ENCODE measurements at regions not wholly inside any gene's neighbourhood (a gene's known extent, or its start where the extent isn't known, plus 50 kb on each side); places are given as distances from the start of the nearest gene placed in this dataset.

- H3K36me3 ChIP-seq (ENCODE audit: control insufficient read depth, insufficient read depth, low read length) = no peaks in the 10 kb centered on the region
- no peak overlapping the region for H3K9ac ChIP-seq (ENCODE audit: low read depth, low read length)
- no peaks in the 10 kb centered on the region for H3K27me3 ChIP-seq (ENCODE audit: control insufficient read depth, insufficient read depth, low read length)
- no peak overlapping the region for H3K4me3 ChIP-seq (ENCODE audit: low read depth, low read length)
- no peaks in the 10 kb centered on the region for H3K9me3 ChIP-seq (ENCODE audit: control insufficient read depth, insufficient read depth, low read length)
- H3K4me1 ChIP-seq (ENCODE audit: control insufficient read depth, insufficient read depth, low read length) = no peaks in the 10 kb centered on the region
Measured at GRCh38 chr3:72299823-72300222, 514.9 kb upstream of the PROK2 start.

GRCh38 chr3:72299321-72299802 is 514.4 kb upstream of the PROK2 start:
- Histone ChIP-seq H3K4me1 (ENCODE audit: control insufficient read depth, insufficient read depth, low read length) (no peaks in the 10 kb centered on the region), H3K4me3 (ENCODE audit: low read depth, low read length) (no peak overlapping the region), H3K27me3 (ENCODE audit: control insufficient read depth, insufficient read depth, low read length) (no peaks in the 10 kb centered on the region), H3K9me3 (ENCODE audit: control insufficient read depth, insufficient read depth, low read length) (no peaks in the 10 kb centered on the region), H3K36me3 (ENCODE audit: control insufficient read depth, insufficient read depth, low read length) (no peaks in the 10 kb centered on the region), H3K9ac (ENCODE audit: low read depth, low read length) (no peak overlapping the region)

DNA sequence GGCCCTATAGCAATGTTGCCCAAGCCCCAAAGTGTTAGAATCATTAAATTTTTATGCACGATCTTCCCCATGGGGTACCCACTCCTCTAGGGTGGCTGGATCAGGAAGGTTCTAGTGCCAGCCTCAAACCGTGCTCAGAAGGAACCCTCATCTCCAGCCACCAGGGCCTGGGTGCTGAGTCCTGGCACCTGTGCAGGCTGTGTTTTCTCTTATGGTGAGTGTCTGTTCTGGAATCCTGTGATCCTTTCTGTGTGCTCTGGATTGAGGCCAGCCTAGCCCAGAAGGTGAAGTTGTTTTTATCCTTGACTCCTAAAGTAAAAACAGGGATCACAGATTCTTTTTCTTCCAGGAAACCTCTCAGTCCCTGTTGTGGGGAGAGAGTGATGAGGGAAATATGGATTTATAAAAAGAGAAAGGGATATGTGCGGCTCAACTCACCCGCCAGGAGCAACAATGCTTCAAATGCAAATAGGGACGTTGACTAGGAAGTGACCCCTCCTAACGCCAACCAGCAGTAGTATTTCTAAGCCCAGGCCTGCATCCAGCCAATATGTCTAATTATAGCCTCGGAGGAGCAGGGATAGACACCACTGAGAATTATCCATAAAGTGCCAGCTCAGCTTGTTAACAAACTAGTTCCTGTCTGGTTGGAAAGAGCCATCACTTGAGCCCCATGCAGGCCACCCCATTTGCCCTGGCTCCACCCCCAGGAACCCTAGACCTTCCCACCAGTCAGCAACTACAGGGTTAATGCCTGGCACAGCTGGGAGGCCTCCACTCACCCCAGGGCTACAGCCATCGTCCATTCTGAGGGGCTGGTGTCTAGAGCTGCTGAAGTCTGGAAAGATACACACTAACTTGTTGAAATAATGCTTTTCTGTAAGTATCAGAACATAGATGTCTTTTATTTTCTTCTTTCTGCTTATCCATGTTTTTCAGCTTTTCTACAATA is 513.5 kb upstream of the PROK2 start:
- H3K36me3 ChIP-seq (ENCODE audit: control insufficient read depth, insufficient read depth, low read length) = no peaks in the 10 kb centered on the region
- no peaks in the 10 kb centered on the region for H3K27me3 ChIP-seq (ENCODE audit: control insufficient read depth, insufficient read depth, low read length)
- no peaks in the 10 kb centered on the region for H3K9me3 ChIP-seq (ENCODE audit: control insufficient read depth, insufficient read depth, low read length)
- H3K9ac ChIP-seq (ENCODE audit: low read depth, low read length) = no peak overlapping the region
- H3K4me1 ChIP-seq (ENCODE audit: control insufficient read depth, insufficient read depth, low read length) = no peaks in the 10 kb centered on the region
- H3K4me3 ChIP-seq (ENCODE audit: low read depth, low read length) = no peak overlapping the region

- Histone ChIP-seq H3K27me3 (ENCODE audit: control insufficient read depth, insufficient read depth, low read length) (no peaks in the 10 kb centered on the region), H3K4me1 (ENCODE audit: control insufficient read depth, insufficient read depth, low read length) (no peaks in the 10 kb centered on the region), H3K9me3 (ENCODE audit: control insufficient read depth, insufficient read depth, low read length) (no peaks in the 10 kb centered on the region), H3K4me3 (ENCODE audit: low read depth, low read length) (no peak overlapping the region), H3K36me3 (ENCODE audit: control insufficient read depth, insufficient read depth, low read length) (no peaks in the 10 kb centered on the region), H3K9ac (ENCODE audit: low read depth, low read length) (no peak overlapping the region)
Measured at GRCh38 chr3:72297481-72297880, 512.5 kb upstream of the PROK2 start.

DNA sequence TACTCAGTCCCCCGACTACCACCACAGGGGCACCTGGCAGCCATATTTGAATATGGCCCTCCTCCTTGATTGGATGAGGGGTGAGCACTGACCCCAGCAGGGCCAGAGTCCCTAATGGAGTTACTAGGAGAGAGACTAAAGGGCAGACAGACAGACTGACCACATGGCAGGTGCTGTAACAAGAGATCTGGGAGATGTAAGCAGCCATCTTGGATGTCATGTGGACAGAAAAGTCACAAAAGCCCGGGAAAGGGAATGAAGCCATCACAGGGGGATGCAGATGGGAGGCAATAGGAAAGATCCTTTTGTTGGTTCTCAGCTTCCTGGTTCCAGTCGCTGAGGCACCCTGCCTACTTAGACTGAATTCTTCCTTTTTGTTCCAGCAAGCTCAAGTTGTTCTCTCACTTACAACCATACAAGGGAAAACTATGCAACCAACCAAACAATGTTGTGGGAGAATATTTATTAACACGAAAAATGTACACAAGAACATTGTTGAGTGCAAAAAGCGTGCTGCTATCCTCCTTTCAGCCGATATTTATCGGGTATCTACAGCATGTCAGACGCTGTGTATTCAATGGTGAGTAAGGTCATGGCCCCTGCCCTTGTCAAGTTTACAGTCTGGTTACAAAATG is 511.6 kb upstream of the PROK2 start:
- no peak overlapping the region for H3K9ac ChIP-seq (ENCODE audit: low read depth, low read length)
- H3K4me3 ChIP-seq (ENCODE audit: low read depth, low read length) = no peak overlapping the region
- no peaks in the 10 kb centered on the region for H3K36me3 ChIP-seq (ENCODE audit: control insufficient read depth, insufficient read depth, low read length)
- H3K27me3 ChIP-seq (ENCODE audit: control insufficient read depth, insufficient read depth, low read length) = no peaks in the 10 kb centered on the region
- H3K4me1 ChIP-seq (ENCODE audit: control insufficient read depth, insufficient read depth, low read length) = no peaks in the 10 kb centered on the region
- H3K9me3 ChIP-seq (ENCODE audit: control insufficient read depth, insufficient read depth, low read length) = no peaks in the 10 kb centered on the region

GRCh38 chr3:72295962-72296450 is 511.1 kb upstream of the PROK2 start:
- Histone ChIP-seq H3K4me3 (ENCODE audit: low read depth, low read length) (no peak overlapping the region), H3K4me1 (ENCODE audit: control insufficient read depth, insufficient read depth, low read length) (no peaks in the 10 kb centered on the region), H3K9ac (ENCODE audit: low read depth, low read length) (no peak overlapping the region), H3K9me3 (ENCODE audit: control insufficient read depth, insufficient read depth, low read length) (no peaks in the 10 kb centered on the region), H3K36me3 (ENCODE audit: control insufficient read depth, insufficient read depth, low read length) (no peaks in the 10 kb centered on the region), H3K27me3 (ENCODE audit: control insufficient read depth, insufficient read depth, low read length) (no peaks in the 10 kb centered on the region)

GRCh38 chr3:72295276-72295961 is 510.5 kb upstream of the PROK2 start:
- Histone ChIP-seq H3K4me1 (ENCODE audit: control insufficient read depth, insufficient read depth, low read length) (no peaks in the 10 kb centered on the region), H3K27me3 (ENCODE audit: control insufficient read depth, insufficient read depth, low read length) (no peaks in the 10 kb centered on the region), H3K9me3 (ENCODE audit: control insufficient read depth, insufficient read depth, low read length) (no peaks in the 10 kb centered on the region), H3K9ac (ENCODE audit: low read depth, low read length) (no peak overlapping the region), H3K4me3 (ENCODE audit: low read depth, low read length) (no peak overlapping the region), H3K36me3 (ENCODE audit: control insufficient read depth, insufficient read depth, low read length) (no peaks in the 10 kb centered on the region)

- no peaks in the 10 kb centered on the region for H3K36me3 ChIP-seq (ENCODE audit: control insufficient read depth, insufficient read depth, low read length)
- no peak overlapping the region for H3K9ac ChIP-seq (ENCODE audit: low read depth, low read length)
- H3K27me3 ChIP-seq (ENCODE audit: control insufficient read depth, insufficient read depth, low read length) = peaks cover 2% of the 10 kb centered on the region
- H3K4me1 ChIP-seq (ENCODE audit: control insufficient read depth, insufficient read depth, low read length) = no peaks in the 10 kb centered on the region
- no peaks in the 10 kb centered on the region for H3K9me3 ChIP-seq (ENCODE audit: control insufficient read depth, insufficient read depth, low read length)
- no peak overlapping the region for H3K4me3 ChIP-seq (ENCODE audit: low read depth, low read length)
Measured at GRCh38 chr3:72290859-72291638, 506.1 kb upstream of the PROK2 start.

GRCh38 chr3:72289692-72290071 is 504.7 kb upstream of the PROK2 start:
- Histone ChIP-seq H3K4me3 (ENCODE audit: low read depth, low read length) (no peak overlapping the region), H3K9me3 (ENCODE audit: control insufficient read depth, insufficient read depth, low read length) (no peaks in the 10 kb centered on the region), H3K9ac (ENCODE audit: low read depth, low read length) (no peak overlapping the region), H3K27me3 (ENCODE audit: control insufficient read depth, insufficient read depth, low read length) (peaks cover 2% of the 10 kb centered on the region), H3K4me1 (ENCODE audit: control insufficient read depth, insufficient read depth, low read length) (no peaks in the 10 kb centered on the region), H3K36me3 (ENCODE audit: control insufficient read depth, insufficient read depth, low read length) (no peaks in the 10 kb centered on the region)

- Histone ChIP-seq H3K4me3 (ENCODE audit: low read depth, low read length) (no peak overlapping the region), H3K36me3 (ENCODE audit: control insufficient read depth, insufficient read depth, low read length) (no peaks in the 10 kb centered on the region), H3K9ac (ENCODE audit: low read depth, low read length) (no peak overlapping the region), H3K4me1 (ENCODE audit: control insufficient read depth, insufficient read depth, low read length) (no peaks in the 10 kb centered on the region), H3K9me3 (ENCODE audit: control insufficient read depth, insufficient read depth, low read length) (no peaks in the 10 kb centered on the region), H3K27me3 (ENCODE audit: control insufficient read depth, insufficient read depth, low read length) (peaks cover 2% of the 10 kb centered on the region)
Measured at GRCh38 chr3:72288955-72289691, 504.2 kb upstream of the PROK2 start.
